ENCODE measurements at regions not wholly inside any gene's neighbourhood (a gene's known extent, or its start where the extent isn't known, plus 50 kb on each side); places are given as distances from the start of the nearest gene placed in this dataset.
A peak's percentile ranks its signal among the peaks of the same experiment; 100 is the strongest.
"Not testable (repeated sequence)": the region's sequence is repeated elsewhere in the genome, so short reads cannot be mapped to it uniquely, and the experiment has no call there.

- peak in 1 of 3 donors; percentile 9 for DNase-seq
Measured at GRCh38 chr12:23359975-23360701, 589.3 kb downstream of the SOX5 start.

- DNase-seq = no peak
Measured at GRCh38 chr12:23361971-23362370, 587.5 kb downstream of the SOX5 start.

GRCh38 chr12:23368590-23368989 lies 580.9 kb downstream of the SOX5 start:
- DNase-seq = no peak

GRCh38 chr12:23375621-23376020 lies 573.8 kb downstream of the SOX5 start:
- DNase-seq = no peak

- DNase-seq = no peak
Measured at GRCh38 chr12:23376238-23376637, 573.2 kb downstream of the SOX5 start.

- no peak for DNase-seq
Measured at GRCh38 chr12:23380419-23381100, 568.9 kb downstream of the SOX5 start.

GRCh38 chr12:23388898-23389297 lies 560.6 kb downstream of the SOX5 start:
- DNase-seq = not testable (repeated sequence)

GRCh38 chr12:23389315-23389714 lies 560.2 kb downstream of the SOX5 start:
- not testable (repeated sequence) for DNase-seq

- no peak for DNase-seq
Measured at GRCh38 chr12:23399402-23399933, 550.0 kb downstream of the SOX5 start.

- no peak for DNase-seq
Measured at GRCh38 chr12:23415180-23415579, 534.3 kb downstream of the SOX5 start.

GRCh38 chr12:23421556-23421955 lies 527.9 kb downstream of the SOX5 start:
- DNase-seq = no peak

GRCh38 chr12:23423097-23423687 lies 526.3 kb downstream of the SOX5 start:
- no peak for DNase-seq

GRCh38 chr12:23423796-23424195 lies 525.7 kb downstream of the SOX5 start:
- DNase-seq = no peak

- DNase-seq = no peak
Measured at GRCh38 chr12:23424685-23425084, 524.8 kb downstream of the SOX5 start.

GRCh38 chr12:23426328-23426727 lies 523.1 kb downstream of the SOX5 start:
- no peak for DNase-seq

GRCh38 chr12:23428758-23429157 lies 520.7 kb downstream of the SOX5 start:
- no peak for DNase-seq

- DNase-seq = no peak
Measured at GRCh38 chr12:23431006-23431405, 518.5 kb downstream of the SOX5 start.

GRCh38 chr12:23433121-23433520 lies 516.3 kb downstream of the SOX5 start:
- no peak for DNase-seq

GRCh38 chr12:23434154-23434553 lies 515.3 kb downstream of the SOX5 start:
- no peak for DNase-seq

GRCh38 chr12:23446746-23447145 lies 502.7 kb downstream of the SOX5 start:
- no peak for DNase-seq

- no peak for DNase-seq
Measured at GRCh38 chr12:23450810-23451209, 498.7 kb downstream of the SOX5 start.

GRCh38 chr12:23455283-23455682 lies 494.2 kb downstream of the SOX5 start:
- no peak for DNase-seq

GRCh38 chr12:23458640-23459039 lies 490.8 kb downstream of the SOX5 start:
- DNase-seq = no peak
